ENCODE measurements at regions not wholly inside any gene's neighbourhood (a gene's known extent, or its start where the extent isn't known, plus 50 kb on each side); places are given as distances from the start of the nearest gene placed in this dataset.

GRCh38 chr17:73785496-73785895 lies 141.3 kb upstream of the SDK2 start:
- DNase-seq (ENCODE audit: low read depth) = no peak

GRCh38 chr17:73785958-73786743 lies 141.9 kb upstream of the SDK2 start:
- no peak for DNase-seq (ENCODE audit: low read depth)

- DNase-seq (ENCODE audit: low read depth) = no peak
Observed at GRCh38 chr17:73787076-73788059, 143.1 kb upstream of the SDK2 start.

- DNase-seq (ENCODE audit: low read depth) = no peak
Observed at GRCh38 chr17:73788111-73788510, 143.9 kb upstream of the SDK2 start.

- no peak for DNase-seq (ENCODE audit: low read depth)
Observed at GRCh38 chr17:73791121-73791520, 146.9 kb upstream of the SDK2 start.

- DNase-seq (ENCODE audit: low read depth) = no peak
Observed at GRCh38 chr17:73791631-73792030, 147.4 kb upstream of the SDK2 start.

- DNase-seq (ENCODE audit: low read depth) = no peak
Observed at GRCh38 chr17:73792994-73793393, 148.7 kb upstream of the SDK2 start.

- no peak for DNase-seq (ENCODE audit: low read depth)
Observed at GRCh38 chr17:73794336-73794735, 150.1 kb upstream of the SDK2 start.

- DNase-seq (ENCODE audit: low read depth) = no peak
Observed at GRCh38 chr17:73795730-73796129, 151.5 kb upstream of the SDK2 start.

GRCh38 chr17:73797594-73798110 lies 153.4 kb upstream of the SDK2 start:
- no peak for DNase-seq (ENCODE audit: low read depth)

- DNase-seq (ENCODE audit: low read depth) = no peak
Observed at GRCh38 chr17:73798111-73798748, 154.0 kb upstream of the SDK2 start.

GRCh38 chr17:73799096-73799495 lies 154.9 kb upstream of the SDK2 start:
- DNase-seq (ENCODE audit: low read depth) = no peak

- no peak for DNase-seq (ENCODE audit: low read depth)
Observed at GRCh38 chr17:73799781-73800627, 155.8 kb upstream of the SDK2 start.

- DNase-seq (ENCODE audit: low read depth) = no peak
Observed at GRCh38 chr17:73800893-73801292, 156.6 kb upstream of the SDK2 start.

- no peak for DNase-seq (ENCODE audit: low read depth)
Observed at GRCh38 chr17:73801455-73802100, 157.3 kb upstream of the SDK2 start.

GRCh38 chr17:73802314-73802713 lies 158.1 kb upstream of the SDK2 start:
- DNase-seq (ENCODE audit: low read depth) = no peak

- no peak for DNase-seq (ENCODE audit: low read depth)
Observed at GRCh38 chr17:73802871-73803270, 158.6 kb upstream of the SDK2 start.

- DNase-seq (ENCODE audit: low read depth) = no peak
Observed at GRCh38 chr17:73803964-73804435, 159.8 kb upstream of the SDK2 start.

GRCh38 chr17:73806768-73807167 lies 162.5 kb upstream of the SDK2 start:
- DNase-seq (ENCODE audit: low read depth) = no peak

GRCh38 chr17:73813201-73813600 lies 169.0 kb upstream of the SDK2 start:
- DNase-seq (ENCODE audit: low read depth) = no peak

- DNase-seq (ENCODE audit: low read depth) = no peak
Observed at GRCh38 chr17:73814075-73814474, 169.8 kb upstream of the SDK2 start.

All from activated T-cell treated with anti-CD3 and anti-CD28 coated beads for 24 hours (primary cell).